RCC 7860 (cell line): ENCODE measurements at regions not wholly inside any gene's neighbourhood (a gene's known extent, or its start where the extent isn't known, plus 50 kb on each side); places are given as distances from the start of the nearest gene placed in this dataset.

Source experiments
- DNase-seq: peaks from one replicate; pipeline ENCODE4 v3.0.0-alpha.2; 2015; ENCODE audit warnings: low spot score
- FAIRE-seq: peaks from 2 replicates; lab custom pipeline; 2012; peaks lifted over from hg19 to GRCh38; lab: Jason Lieb, UNC

DNA sequence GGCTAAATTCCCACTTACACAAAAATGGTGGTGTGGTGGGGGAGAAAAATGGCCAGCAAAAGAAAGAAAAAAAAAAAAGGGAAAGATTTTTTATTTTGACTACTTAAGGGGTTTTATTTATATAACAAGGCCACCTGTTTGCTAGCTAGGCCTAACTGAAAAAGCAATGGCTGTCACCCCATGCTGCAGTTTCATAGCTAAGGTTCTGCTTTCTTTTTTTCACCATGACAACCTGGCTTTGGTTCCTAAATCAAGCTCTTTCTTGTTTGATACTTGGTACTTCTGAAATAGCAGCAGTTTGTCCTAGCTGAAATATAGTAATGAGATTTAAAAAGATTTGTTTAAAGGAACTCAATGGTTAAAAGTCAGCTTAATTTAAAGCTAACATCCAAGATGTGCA, 433.2 kb upstream of the MEX3C start:
- FAIRE-seq (no peak), DNase-seq (no peak)

GRCh38 chr18:51637881-51638280, 440.4 kb upstream of the MEX3C start:
- no peak for FAIRE-seq
- no peak for DNase-seq

DNA sequence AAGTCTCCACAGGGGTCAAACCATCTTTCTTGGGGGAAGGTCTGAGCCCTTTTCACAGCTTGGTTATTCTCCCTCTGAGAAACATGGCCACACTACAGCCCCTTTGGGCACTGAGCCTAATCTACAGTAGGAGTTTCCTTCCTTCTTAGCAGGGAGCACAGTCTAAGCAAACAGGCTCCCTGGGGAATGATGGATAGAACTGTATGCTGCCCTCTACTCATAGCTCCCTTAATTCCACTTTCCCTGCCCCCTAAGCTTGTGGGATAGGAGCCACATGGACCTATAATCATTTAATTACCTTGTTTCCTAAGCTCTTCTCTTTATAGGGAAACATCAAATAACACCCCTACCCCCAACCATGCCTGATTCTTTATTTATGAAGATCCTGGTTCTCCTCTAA, 442.1 kb upstream of the MEX3C start:
- DNase-seq, result no peak
- FAIRE-seq, result no peak

DNA sequence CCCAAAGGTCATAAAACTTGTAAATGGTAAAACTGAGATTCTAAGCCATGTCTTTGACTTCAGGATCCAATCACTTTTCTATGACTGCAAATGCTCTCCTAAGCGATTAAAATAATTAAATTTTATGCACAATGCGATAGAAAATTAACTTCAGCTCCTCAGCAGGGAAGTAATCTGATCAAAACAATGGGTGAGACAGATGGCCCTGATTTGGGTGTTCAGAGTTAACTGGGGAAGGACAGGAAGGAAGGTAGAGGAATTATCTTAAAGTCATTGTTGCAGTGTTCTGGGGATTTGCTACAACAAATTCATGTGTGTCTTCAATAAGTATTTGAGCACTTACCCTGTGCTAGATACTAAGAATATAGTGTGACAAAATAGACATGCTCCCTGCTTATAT, 446.0 kb upstream of the MEX3C start:
- FAIRE-seq (no peak), DNase-seq (no peak)

DNA sequence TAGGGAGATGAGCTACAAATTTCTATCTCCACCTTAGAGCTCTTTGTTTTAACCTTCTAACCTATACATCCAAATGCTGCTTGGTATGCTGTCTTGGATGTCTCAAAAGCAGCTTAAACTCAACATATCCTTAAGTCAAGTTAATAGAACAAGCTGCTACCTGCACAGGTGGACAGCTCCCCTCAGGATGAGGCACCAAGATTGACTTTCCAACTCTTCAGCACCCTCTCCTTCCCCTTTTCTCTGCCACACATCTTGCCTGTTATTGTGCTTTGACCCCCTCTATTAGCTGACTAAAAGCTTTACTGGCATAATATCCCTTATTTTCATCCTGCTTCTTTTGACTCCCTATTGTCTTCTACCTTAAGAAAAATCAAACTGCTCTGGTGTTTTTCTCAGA, 448.1 kb upstream of the MEX3C start:
- no peak for DNase-seq
- no peak for FAIRE-seq

DNA sequence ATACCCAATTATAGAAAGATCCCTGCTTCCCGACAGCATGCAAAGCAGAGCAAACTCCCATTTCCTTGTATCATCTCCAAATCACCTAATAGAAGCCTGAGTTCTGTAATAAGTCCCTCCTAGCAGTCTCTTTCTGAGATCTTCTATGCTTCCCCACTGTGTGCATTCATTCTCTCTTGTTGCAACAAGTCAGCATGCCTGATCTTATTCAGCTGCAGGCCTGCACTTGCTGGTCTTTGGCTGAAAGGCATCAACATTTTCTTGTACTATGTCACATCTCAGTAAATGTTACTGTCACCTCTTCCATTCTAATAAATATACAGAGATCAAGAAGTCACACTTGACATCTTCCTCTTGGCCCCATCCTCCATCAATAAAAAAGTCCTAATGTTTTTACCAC, 449.9 kb upstream of the MEX3C start:
- FAIRE-seq, result no peak
- no peak for DNase-seq

GRCh38 chr18:51647942-51648341, 450.5 kb upstream of the MEX3C start:
- DNase-seq (no peak), FAIRE-seq (no peak)

DNA sequence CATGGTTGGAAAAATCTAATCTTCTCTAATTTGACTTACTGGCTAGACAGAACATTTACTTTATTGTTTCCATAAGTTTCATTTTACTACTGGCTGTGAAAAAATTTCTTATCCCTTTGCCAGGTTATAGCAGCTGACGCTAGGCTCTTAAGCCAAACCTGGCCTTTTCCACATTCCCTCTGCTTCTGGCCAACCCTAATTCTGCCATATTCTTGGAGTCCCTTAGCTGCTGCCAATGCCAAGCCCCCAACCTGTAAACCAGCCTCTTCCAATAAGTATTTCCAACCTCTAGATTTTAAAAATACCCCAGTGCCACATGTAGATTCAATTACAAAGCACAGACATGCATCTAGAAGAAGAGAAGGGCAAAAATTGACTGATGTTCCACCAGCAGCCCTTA, 452.3 kb upstream of the MEX3C start:
- FAIRE-seq, result no peak
- DNase-seq, result no peak

- FAIRE-seq, result no peak
- DNase-seq, result no peak
Measured at GRCh38 chr18:51651761-51652160, 454.3 kb upstream of the MEX3C start.

GRCh38 chr18:51653507-51654213, 456.2 kb upstream of the MEX3C start:
- FAIRE-seq (no peak), DNase-seq (no peak)

DNA sequence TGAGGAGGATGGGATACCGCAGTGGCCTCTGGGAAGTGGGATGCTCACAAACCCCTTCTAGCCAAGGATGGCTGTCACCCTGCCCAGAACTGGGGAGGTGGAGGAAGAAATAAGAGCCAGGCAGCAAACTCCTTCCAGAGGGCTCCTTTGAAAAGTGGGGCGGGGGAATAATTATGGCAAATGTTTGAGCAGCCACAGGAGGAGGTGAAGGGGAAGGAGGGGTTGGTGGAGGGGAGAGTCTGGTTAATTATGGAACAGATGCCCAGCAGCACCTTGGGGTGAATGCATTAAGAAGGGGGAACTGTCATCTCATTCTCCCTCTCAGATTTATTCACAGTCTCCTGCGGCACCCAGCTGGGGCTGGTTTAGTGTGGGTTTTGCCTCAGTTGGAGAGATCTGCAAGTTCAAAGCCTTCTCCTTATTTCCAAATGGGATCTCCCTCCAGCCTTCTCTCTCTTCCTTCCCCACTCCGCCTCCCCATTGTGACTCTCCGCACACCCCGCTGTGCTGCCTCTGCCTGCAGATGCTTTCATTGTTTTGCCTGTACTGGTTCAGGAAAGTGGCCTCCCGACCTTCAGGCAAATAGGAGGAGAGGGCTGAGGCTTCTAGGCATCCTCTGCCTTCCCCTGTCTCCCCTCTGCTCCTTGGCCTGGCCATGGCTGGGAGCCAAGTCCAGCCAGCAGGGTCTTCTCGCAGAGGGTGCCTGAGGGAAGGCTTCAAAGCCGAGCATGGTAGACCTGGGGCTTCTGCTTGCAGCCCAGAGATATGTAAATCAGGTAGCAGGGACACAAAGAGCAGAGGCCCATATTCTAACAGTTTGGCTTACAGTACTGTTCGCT, 457.2 kb upstream of the MEX3C start:
- no peak for DNase-seq
- no peak for FAIRE-seq

DNA sequence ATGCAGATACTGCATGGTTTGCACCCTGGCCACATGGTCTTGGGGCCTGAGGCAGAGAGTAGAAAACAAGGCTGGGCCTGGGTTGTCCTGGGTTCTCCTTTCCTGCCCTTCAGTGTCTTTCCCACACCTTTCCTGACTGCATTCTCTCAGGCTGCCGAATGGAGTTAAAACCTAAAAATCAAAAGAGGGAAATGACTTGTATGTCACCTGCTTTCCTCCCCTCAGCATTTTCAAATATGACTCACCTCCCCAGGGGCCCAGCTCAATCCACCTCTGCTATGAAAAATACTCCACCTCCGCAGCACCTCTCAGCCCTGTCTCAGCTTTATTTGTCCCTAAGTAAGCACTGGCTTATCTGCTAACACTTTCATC, 457.8 kb upstream of the MEX3C start:
- DNase-seq (no peak), FAIRE-seq (no peak)

DNA sequence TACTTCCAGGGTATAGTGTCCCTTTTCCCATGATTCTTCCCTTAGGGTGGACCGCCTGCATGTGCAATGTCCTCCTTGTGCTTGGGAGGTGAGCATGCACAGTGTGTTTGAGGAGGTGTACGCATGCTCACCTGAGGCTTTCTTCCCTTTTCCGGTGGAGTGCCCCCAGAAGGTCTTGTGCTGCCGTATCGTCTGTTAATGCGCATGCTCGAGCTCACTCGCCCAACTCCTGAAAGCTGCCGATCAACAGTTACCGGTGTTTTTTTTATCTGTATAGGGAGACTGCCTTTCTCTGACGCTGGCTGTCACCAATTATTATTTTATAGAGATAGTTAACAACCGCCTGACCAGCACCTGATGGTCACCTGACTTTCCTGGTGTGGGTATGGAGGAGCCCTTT, 458.8 kb upstream of the MEX3C start:
- DNase-seq, result no peak
- no peak for FAIRE-seq

DNA sequence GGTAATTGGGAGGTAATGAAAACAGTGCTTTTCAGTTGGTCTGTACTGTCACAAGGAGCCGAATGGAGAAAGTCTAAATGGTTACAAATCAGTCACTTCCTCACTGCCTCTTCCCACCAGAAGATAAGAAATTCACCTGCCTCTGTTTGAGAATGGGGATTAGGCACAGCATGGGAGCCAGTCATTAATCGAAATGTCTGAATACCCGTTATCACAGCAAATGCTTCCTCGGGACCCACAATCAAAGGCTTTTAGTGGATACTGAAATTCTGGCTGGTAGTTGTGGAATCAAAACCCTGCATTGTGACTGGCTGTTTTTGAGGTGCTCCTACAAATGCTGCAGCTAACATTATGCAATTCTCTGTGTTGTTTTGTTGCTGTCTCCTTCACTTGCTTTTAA, 461.0 kb upstream of the MEX3C start:
- DNase-seq (no peak), FAIRE-seq (no peak)

GRCh38 chr18:51659781-51660180, 462.3 kb upstream of the MEX3C start:
- FAIRE-seq, result no peak
- no peak for DNase-seq

DNA sequence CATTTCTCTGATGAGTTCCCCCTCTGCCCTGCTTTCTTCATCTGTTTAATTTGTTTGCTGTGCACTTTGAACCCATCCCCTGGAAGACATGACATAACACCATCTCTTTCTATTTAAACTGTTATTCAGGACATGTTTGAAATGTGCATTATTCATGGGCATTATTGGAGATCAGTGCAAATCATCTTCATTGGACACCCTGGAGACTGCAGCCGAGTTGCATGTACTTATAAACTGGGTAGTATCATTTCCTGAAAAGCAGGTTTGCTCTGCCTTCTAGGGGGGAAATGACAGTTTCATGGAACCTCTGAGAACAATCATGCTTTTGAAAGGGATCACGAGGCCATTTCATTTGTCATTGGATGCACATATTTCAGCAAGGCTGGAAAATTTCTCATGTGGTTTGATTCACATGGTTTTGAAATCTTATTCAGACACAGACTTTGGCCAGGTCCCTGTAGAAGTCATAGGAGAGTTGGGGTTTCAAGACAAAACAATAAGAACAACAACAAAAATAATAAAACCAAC, 462.8 kb upstream of the MEX3C start:
- DNase-seq, result no peak
- FAIRE-seq, result no peak

GRCh38 chr18:51664236-51664635, 466.8 kb upstream of the MEX3C start:
- DNase-seq, result no peak
- FAIRE-seq, result no peak

- DNase-seq, result no peak
Measured at GRCh38 chr18:51666763-51667191, 469.3 kb upstream of the MEX3C start.

GRCh38 chr18:51668101-51668500, 470.6 kb upstream of the MEX3C start:
- DNase-seq, result peak; percentile 9
- no peak for FAIRE-seq

More at GRCh38 chr18:51666763-51667191, 469.3 kb upstream of the MEX3C start:
- no peak for FAIRE-seq

DNA sequence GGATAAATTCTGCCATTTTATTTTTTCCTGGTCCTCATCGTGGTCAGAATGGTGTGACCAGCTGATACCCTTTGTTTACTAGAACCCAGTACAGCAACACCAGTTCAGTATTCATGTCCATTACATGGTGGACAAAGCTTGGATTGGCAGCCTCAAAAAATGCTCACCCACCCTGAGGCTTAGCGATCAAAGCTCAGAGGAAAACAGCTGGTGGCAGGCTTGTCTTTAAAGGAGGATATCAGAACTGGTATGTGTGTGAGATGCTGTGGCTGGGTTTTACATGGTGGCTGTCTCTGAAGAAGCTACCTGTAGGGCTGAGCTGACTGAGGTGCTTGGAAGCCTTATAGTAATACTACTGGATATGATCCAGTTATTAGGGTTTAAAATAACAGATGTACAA, 471.1 kb upstream of the MEX3C start:
- FAIRE-seq (no peak), DNase-seq (no peak)

- DNase-seq, result no peak
- no peak for FAIRE-seq
Measured at GRCh38 chr18:51686590-51686989, 489.1 kb upstream of the MEX3C start.
